LoVo (cell line): ENCODE measurements at regions not wholly inside any gene's neighbourhood (a gene's known extent, or its start where the extent isn't known, plus 50 kb on each side); places are given as distances from the start of the nearest gene placed in this dataset.
"Not testable (repeated sequence)": the region's sequence is repeated elsewhere in the genome, so short reads cannot be mapped to it uniquely, and the experiment has no call there.

Experiments
- DNase-seq: peaks from one replicate; pipeline ENCODE4 v3.0.0-alpha.2; 2016; ENCODE audit warnings: low spot score

GRCh38 chr3:139113993-139114375, 69.3 kb upstream of the PRR23C start:
- no peak for DNase-seq

- DNase-seq: not testable (repeated sequence)
Observed at GRCh38 chr3:139116631-139117030, 71.9 kb upstream of the PRR23C start.

GRCh38 chr3:139117136-139117675, 72.5 kb upstream of the PRR23C start:
- DNase-seq: peak; percentile 44

- no peak for DNase-seq
Observed at GRCh38 chr3:139117883-139118760, 73.4 kb upstream of the PRR23C start.

GRCh38 chr3:139118835-139119234, 74.1 kb upstream of the PRR23C start:
- DNase-seq: no peak

GRCh38 chr3:139119331-139120025, 74.8 kb upstream of the PRR23C start:
- DNase-seq: no peak

- DNase-seq: peak; percentile 24
Observed at GRCh38 chr3:139120086-139121056, 75.7 kb upstream of the PRR23C start.

- peak; percentile 75 for DNase-seq
Observed at GRCh38 chr3:139121513-139122220, 77.0 kb upstream of the PRR23C start.

- DNase-seq: no peak
Observed at GRCh38 chr3:139122221-139122581, 77.5 kb upstream of the PRR23C start.

GRCh38 chr3:139122612-139123011, 77.9 kb upstream of the PRR23C start:
- DNase-seq: no peak

GRCh38 chr3:139123377-139124095, 78.8 kb upstream of the PRR23C start:
- DNase-seq: no peak

- no peak for DNase-seq
Observed at GRCh38 chr3:139124197-139124596, 79.5 kb upstream of the PRR23C start.

- no peak for DNase-seq
Observed at GRCh38 chr3:139127101-139127500, 82.4 kb upstream of the PRR23C start.

GRCh38 chr3:139127629-139128028, 82.9 kb upstream of the PRR23C start:
- not testable (repeated sequence) for DNase-seq

GRCh38 chr3:139128803-139129202, 84.1 kb upstream of the PRR23C start:
- DNase-seq: no peak

- no peak for DNase-seq
Observed at GRCh38 chr3:139129892-139130291, 85.2 kb upstream of the PRR23C start.

GRCh38 chr3:139130390-139131140, 85.9 kb upstream of the PRR23C start:
- no peak for DNase-seq

GRCh38 chr3:139131951-139132350, 87.3 kb upstream of the PRR23C start:
- no peak for DNase-seq

- DNase-seq: no peak
Observed at GRCh38 chr3:139132976-139133375, 88.3 kb upstream of the PRR23C start.
